ENCODE measurements at regions not wholly inside any gene's neighbourhood (a gene's known extent, or its start where the extent isn't known, plus 50 kb on each side); places are given as distances from the start of the nearest gene placed in this dataset.

DNA sequence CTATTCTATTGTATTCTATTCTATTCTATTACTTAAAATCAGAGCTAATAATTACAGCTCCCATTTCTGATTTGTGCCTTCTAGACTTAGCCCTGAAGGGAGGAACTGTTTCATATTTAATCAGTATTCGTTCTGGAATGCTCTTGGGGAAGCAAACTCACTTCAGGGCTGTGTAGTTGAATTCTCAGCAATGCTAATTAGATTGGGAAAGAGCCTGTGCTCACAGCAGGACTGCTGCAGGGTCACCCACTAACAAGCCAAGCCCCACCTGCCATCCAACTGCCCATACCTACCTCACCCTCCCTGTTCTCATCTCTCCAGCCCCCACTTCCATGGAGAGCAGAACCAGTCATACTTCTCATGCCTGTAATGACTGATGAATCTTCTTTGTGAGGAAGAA lies 464.2 kb downstream of the PTPRU start:
- TF ChIP-seq POLR2A (IDR thresholded peaks at IDR 0.05; ENCODE audit: low read depth, low read length) (no peak), TAF1 (IDR thresholded peaks at IDR 0.05; ENCODE audit: borderline replicate concordance, low read depth, low read length) (no peak)
